Gastrocnemius medialis (tissue), 4 donors: ENCODE measurements at regions not wholly inside any gene's neighbourhood (a gene's known extent, or its start where the extent isn't known, plus 50 kb on each side); places are given as distances from the start of the nearest gene placed in this dataset.

Source experiments
- CTCF ChIP-seq, 5 experiments: fragments of 450-650 bp in 3 of 5; fragments of 200-600 bp in 2 of 5; sonication (generic) in 2 of 5; IDR thresholded peaks in 4 of 5; conservative IDR thresholded peaks in 1 of 5; 1 replicate in 4 of 5; 2 replicates in 1 of 5; pipeline ENCODE4 v1.5.1; 2016 to 2019; ENCODE audit warnings: antibody characterized with exemption in 5 of 5, mild to moderate bottlenecking in 3 of 5, moderate library complexity in 3 of 5
- POLR2A ChIP-seq, 2 donors: fragments of 450-650 bp; IDR thresholded peaks; one replicate each; pipeline ENCODE4 v1.6.1; 2017; ENCODE audit warnings: antibody characterized with exemption in 2 of 2, mild to moderate bottlenecking in 2 of 2, moderate library complexity in 2 of 2

GRCh38 chr14:66228267-66228970 is 257.8 kb upstream of the CCDC196 start:
- TF ChIP-seq CTCF (IDR thresholded peaks at IDR 0.05 in 4 of 5, conservative IDR thresholded peaks at IDR 0.05 in 1 of 5) (no peak), POLR2A (IDR thresholded peaks at IDR 0.05) (no peak)
